HEK293 (cell line): ENCODE measurements at regions not wholly inside any gene's neighbourhood (a gene's known extent, or its start where the extent isn't known, plus 50 kb on each side); places are given as distances from the start of the nearest gene placed in this dataset.

Source experiments
- CTCF ChIA-PET: fragments of 350-600 bp; formaldehyde crosslinking; extraction: SDS; loops from one replicate; lab custom pipeline; 2021; ENCODE audit warnings: antibody characterized with exemption; lab: Yijun Ruan, JAX
- POLR2A ChIA-PET: fragments of 300-600 bp; formaldehyde crosslinking; extraction: SDS; loops from one replicate; lab custom pipeline; 2020; ENCODE audit warnings: antibody characterized with exemption, inconsistent platforms; lab: Yijun Ruan, JAX
- H3K27ac ChIP-seq: fragments of 200-500 bp; sonication (Bioruptor generic); 2 replicates; pipeline ENCODE4 v1.5.1; 2014; ENCODE audit warnings: low read depth, low read length, control low read depth, inconsistent platforms; ENCODE audit errors: extremely low read depth
- H3K36me3 ChIP-seq, 2 experiments: fragments of 200-500 bp in 1 of 2; sonication (Bioruptor generic) in 1 of 2; 1 replicate in 1 of 2; 2 replicates in 1 of 2; pipeline ENCODE4 v1.5.1; 2014 to 2017; ENCODE audit warnings: inconsistent platforms in 2 of 2, low read length in 2 of 2; ENCODE audit not compliant: control insufficient read depth in 2 of 2, insufficient read depth in 1 of 2
- H3K4me1 ChIP-seq: fragments of 200-500 bp; sonication (Bioruptor generic); 2 replicates; pipeline ENCODE4 v1.5.1; 2014; ENCODE audit warnings: mild to moderate bottlenecking, low read length, inconsistent platforms; ENCODE audit not compliant: control insufficient read depth, insufficient read depth
- H3K4me3 ChIP-seq: 2 replicates; pipeline ENCODE4 v1.5.1; 2011; ENCODE audit warnings: low read depth, mild to moderate bottlenecking, control low read depth, low read length, moderate library complexity
- H3K9me3 ChIP-seq: fragments of 200-500 bp; sonication (Bioruptor generic); 2 replicates; pipeline ENCODE4 v1.5.1; 2014; ENCODE audit warnings: low read depth, low read length, inconsistent platforms; ENCODE audit not compliant: control insufficient read depth, insufficient read depth
- ATF2 ChIP-seq: fragments of 450-650 bp; formaldehyde crosslinking; IDR thresholded peaks from 2 replicates; pipeline ENCODE4 v1.5.1; 2016; ENCODE audit warnings: missing biosample characterization, missing genetic modification characterization, low read depth
- KLF16 ChIP-seq: fragments of 450-650 bp; formaldehyde crosslinking; IDR thresholded peaks from 2 replicates; pipeline ENCODE4 v1.5.1; 2017; ENCODE audit warnings: missing biosample characterization, missing genetic modification characterization
- YY2 ChIP-seq: fragments of 450-650 bp; formaldehyde crosslinking; IDR thresholded peaks from 2 replicates; pipeline ENCODE4 v1.5.1; 2016; ENCODE audit warnings: missing biosample characterization, missing genetic modification characterization
- ZBTB17 ChIP-seq: fragments of 450-650 bp; formaldehyde crosslinking; IDR thresholded peaks from 2 replicates; pipeline ENCODE4 v1.5.1; 2016; ENCODE audit warnings: missing biosample characterization, missing genetic modification characterization
- ZBTB7A ChIP-seq: fragments of 450-650 bp; formaldehyde crosslinking; IDR thresholded peaks from 2 replicates; pipeline ENCODE4 v1.5.1; 2016; ENCODE audit warnings: low read depth, missing biosample characterization, missing genetic modification characterization
- ZFHX2 ChIP-seq: fragments of 450-650 bp; formaldehyde crosslinking; conservative IDR thresholded peaks from 2 replicates; pipeline ENCODE4 v1.5.1; 2016; ENCODE audit warnings: missing biosample characterization, missing genetic modification characterization
- ZNF133 ChIP-seq: fragments of 450-650 bp; formaldehyde crosslinking; IDR thresholded peaks from 2 replicates; pipeline ENCODE4 v1.5.1; 2016; ENCODE audit warnings: missing biosample characterization, missing genetic modification characterization
- ZNF169 ChIP-seq: fragments of 450-650 bp; formaldehyde crosslinking; IDR thresholded peaks from 2 replicates; pipeline ENCODE4 v1.5.1; 2016; ENCODE audit warnings: missing biosample characterization, missing genetic modification characterization
- ZNF2 ChIP-seq: fragments of 450-650 bp; formaldehyde crosslinking; IDR thresholded peaks from 2 replicates; pipeline ENCODE4 v1.5.1; 2016; ENCODE audit warnings: missing biosample characterization, missing genetic modification characterization
- ZNF350 ChIP-seq: fragments of 450-650 bp; formaldehyde crosslinking; IDR thresholded peaks from 2 replicates; pipeline ENCODE4 v1.5.0; 2017; ENCODE audit warnings: missing biosample characterization, mild to moderate bottlenecking, missing genetic modification characterization
- ZNF391 ChIP-seq: fragments of 450-650 bp; formaldehyde crosslinking; IDR thresholded peaks from 2 replicates; pipeline ENCODE4 v1.5.1; 2016; ENCODE audit warnings: low read depth, missing biosample characterization, missing genetic modification characterization, borderline replicate concordance
- ZNF433 ChIP-seq: fragments of 450-650 bp; formaldehyde crosslinking; IDR thresholded peaks from 2 replicates; pipeline ENCODE4 v1.5.1; 2016; ENCODE audit warnings: missing biosample characterization, missing genetic modification characterization, low read depth
- ZNF48 ChIP-seq: fragments of 450-650 bp; formaldehyde crosslinking; IDR thresholded peaks from 2 replicates; pipeline ENCODE4 v1.5.1; 2016; ENCODE audit warnings: missing biosample characterization, missing genetic modification characterization
- ZNF513 ChIP-seq: fragments of 450-650 bp; IDR thresholded peaks from 2 replicates; pipeline ENCODE4 v1.5.1; 2018; ENCODE audit warnings: missing biosample characterization, missing genetic modification characterization
- ZNF530 ChIP-seq: fragments of 450-650 bp; formaldehyde crosslinking; IDR thresholded peaks from 2 replicates; pipeline ENCODE4 v1.5.1; 2016; ENCODE audit warnings: low read depth, missing biosample characterization, missing genetic modification characterization
- ZNF544 ChIP-seq: fragments of 450-650 bp; formaldehyde crosslinking; IDR thresholded peaks from 2 replicates; pipeline ENCODE4 v1.5.0; 2017; ENCODE audit warnings: missing biosample characterization, missing genetic modification characterization
- ZNF558 ChIP-seq: fragments of 450-650 bp; formaldehyde crosslinking; IDR thresholded peaks from 2 replicates; pipeline ENCODE4 v1.5.1; 2016; ENCODE audit warnings: missing biosample characterization, missing genetic modification characterization
- ZNF560 ChIP-seq: fragments of 450-650 bp; formaldehyde crosslinking; IDR thresholded peaks from 2 replicates; pipeline ENCODE4 v1.5.1; 2017; ENCODE audit warnings: missing biosample characterization, missing genetic modification characterization, borderline replicate concordance
- ZNF623 ChIP-seq: fragments of 450-650 bp; formaldehyde crosslinking; IDR thresholded peaks from 2 replicates; pipeline ENCODE4 v1.5.1; 2016; ENCODE audit warnings: missing biosample characterization, missing genetic modification characterization
- ZNF629 ChIP-seq: fragments of 450-650 bp; formaldehyde crosslinking; IDR thresholded peaks from 2 replicates; pipeline ENCODE4 v1.5.1; 2017; ENCODE audit warnings: missing biosample characterization, missing genetic modification characterization
- ZNF792 ChIP-seq: fragments of 450-650 bp; formaldehyde crosslinking; IDR thresholded peaks from 2 replicates; pipeline ENCODE4 v1.5.1; 2016; ENCODE audit warnings: missing biosample characterization, missing genetic modification characterization
- ZSCAN16 ChIP-seq: fragments of 450-650 bp; formaldehyde crosslinking; IDR thresholded peaks from 2 replicates; pipeline ENCODE4 v1.5.1; 2016; ENCODE audit warnings: missing biosample characterization, missing genetic modification characterization

- peak overlapping the region; percentile 53; the same call in 1 of the 2 replicates for H3K27ac ChIP-seq
- H3K36me3 ChIP-seq: no peaks in the 10 kb centered on the region
- TF ChIP-seq KLF16 (tag by site-specific recombination) (no peak), ZNF560 (no peak), ZNF544 (tag by site-specific recombination) (no peak), ZNF629 (peak; percentile 66; the same call in 1 of the 2 replicates), ZNF513 (tag by site-specific recombination) (0 out of 2 replicates have a peak, but pooled peaks have one; percentile 28), ZBTB17 (tag by site-specific recombination) (peak; percentile 18; the same call in 1 of the 2 replicates), ATF2 (peak; percentile 57; the same call in 1 of the 2 replicates)
- H3K9me3 ChIP-seq: no peaks in the 10 kb centered on the region
- H3K4me3 ChIP-seq: no peak overlapping the region
- peaks cover 23% of the 10 kb centered on the region for H3K4me1 ChIP-seq
- ChIA-PET POLR2A (no interaction called here), CTCF (no interaction called here)
Measured at GRCh38 chr1:56417646-56418045, 161.7 kb downstream of the PLPP3 start.

DNA sequence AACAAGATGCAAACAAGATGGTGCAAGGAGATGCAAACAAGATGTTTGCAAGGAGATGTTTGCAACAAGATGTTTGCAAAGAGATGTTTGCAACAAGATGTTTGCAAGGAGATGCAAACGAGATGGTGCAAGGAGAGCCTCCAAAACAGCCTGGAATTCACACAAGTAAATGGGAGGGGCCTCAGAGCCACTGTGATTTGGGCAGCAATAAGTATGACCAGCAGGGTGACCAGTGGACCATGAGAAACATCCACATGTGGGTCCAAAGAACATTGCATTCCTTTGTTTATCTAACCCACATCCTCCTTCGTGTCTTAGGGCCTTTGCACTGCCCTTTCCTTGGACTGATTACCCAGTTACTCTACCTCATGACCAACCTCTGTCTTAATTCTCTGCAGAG is 162.9 kb downstream of the PLPP3 start:
- H3K4me3 ChIP-seq: no peak overlapping the region
- no peaks in the 10 kb centered on the region for H3K36me3 ChIP-seq
- POLR2A ChIA-PET: no interaction called here
- no peak overlapping the region for H3K27ac ChIP-seq
- peaks cover 23% of the 10 kb centered on the region for H3K4me1 ChIP-seq
- no peaks in the 10 kb centered on the region for H3K9me3 ChIP-seq
- CTCF ChIA-PET: interaction anchor here (0.7 kb wide), 1 partner anchor 230 kb away, joined by 3 read pairs; no protein-coding TSS in a partner anchor
- TF ChIP-seq ZNF133 (tag by site-specific recombination): no peak
- TF ChIP-seq ZNF623 (tag by site-specific recombination): peak; percentile 35; the same call in 1 of the 2 replicates

GRCh38 chr1:56415720-56416119 is 163.6 kb downstream of the PLPP3 start:
- H3K4me3 ChIP-seq: no peak overlapping the region
- no peak overlapping the region; the same call in 1 of the 2 replicates for H3K27ac ChIP-seq
- ChIA-PET CTCF (no interaction called here), POLR2A (interaction anchor here (1.3 kb wide), 1 partner anchor 14 kb away, joined by 3 read pairs; no protein-coding TSS in a partner anchor)
- no peaks in the 10 kb centered on the region for H3K9me3 ChIP-seq
- H3K36me3 ChIP-seq: no peaks in the 10 kb centered on the region
- peaks cover 23% of the 10 kb centered on the region for H3K4me1 ChIP-seq
- no peak for TF ChIP-seq ZNF558 (tag by site-specific recombination)
- no peak for TF ChIP-seq ZSCAN16 (tag by site-specific recombination)
- TF ChIP-seq ZNF350: no peak
- TF ChIP-seq ZBTB17 (tag by site-specific recombination): no peak
- no peak for TF ChIP-seq ZBTB7A
- no peak for TF ChIP-seq ZNF391 (tag by site-specific recombination)
- TF ChIP-seq ZNF48 (tag by site-specific recombination): no peak
- no peak for TF ChIP-seq ZNF530
- TF ChIP-seq ZNF513 (tag by site-specific recombination): no peak
- no peak for TF ChIP-seq ZNF2
- TF ChIP-seq ZNF792 (tag by site-specific recombination): no peak
- TF ChIP-seq ZNF433: no peak
- no peak for TF ChIP-seq ZNF169 (tag by site-specific recombination)
- TF ChIP-seq YY2: no peak
- no peak for TF ChIP-seq ZFHX2 (tag by site-specific recombination)
- TF ChIP-seq, all 188 proteins: peak for 0
